Medulla oblongata (tissue), 1 donor: ENCODE measurements at regions not wholly inside any gene's neighbourhood (a gene's known extent, or its start where the extent isn't known, plus 50 kb on each side); places are given as distances from the start of the nearest gene placed in this dataset.
A peak's percentile ranks its signal among the peaks of the same experiment; 100 is the strongest.

Experiments used
- DNase-seq: peaks from one replicate; pipeline ENCODE4 v3.0.0-alpha.2; 2015; ENCODE audit errors: extremely low spot score

- no peak for DNase-seq
These were observed 256.2 kb upstream of the PITRM1 start for GRCh38 chr10:3428826-3429225.

GRCh38 chr10:3427950-3428354 lies 255.4 kb upstream of the PITRM1 start:
- DNase-seq, result peak; percentile 30

GRCh38 chr10:3427347-3427746 lies 254.8 kb upstream of the PITRM1 start:
- no peak for DNase-seq

- DNase-seq, result no peak
These were observed 253.7 kb upstream of the PITRM1 start for GRCh38 chr10:3426190-3426845.

- DNase-seq, result no peak
These were observed 253.1 kb upstream of the PITRM1 start for GRCh38 chr10:3425716-3426115.

GRCh38 chr10:3425261-3425660 lies 252.7 kb upstream of the PITRM1 start:
- no peak for DNase-seq

- no peak for DNase-seq
These were observed 251.7 kb upstream of the PITRM1 start for GRCh38 chr10:3424111-3424851.

GRCh38 chr10:3423384-3423783 lies 250.8 kb upstream of the PITRM1 start:
- DNase-seq, result no peak

- no peak for DNase-seq
These were observed 249.7 kb upstream of the PITRM1 start for GRCh38 chr10:3422282-3422681.

- no peak for DNase-seq
These were observed 249.1 kb upstream of the PITRM1 start for GRCh38 chr10:3421537-3422257.

- no peak for DNase-seq
These were observed 248.2 kb upstream of the PITRM1 start for GRCh38 chr10:3420527-3421469.

GRCh38 chr10:3419719-3420495 lies 247.3 kb upstream of the PITRM1 start:
- no peak for DNase-seq

GRCh38 chr10:3418926-3419325 lies 246.3 kb upstream of the PITRM1 start:
- DNase-seq, result no peak

GRCh38 chr10:3418041-3418754 lies 245.6 kb upstream of the PITRM1 start:
- DNase-seq, result no peak

- DNase-seq, result no peak
These were observed 244.5 kb upstream of the PITRM1 start for GRCh38 chr10:3417096-3417495.

- no peak for DNase-seq
These were observed 243.5 kb upstream of the PITRM1 start for GRCh38 chr10:3415878-3416605.

- DNase-seq, result no peak
These were observed 242.6 kb upstream of the PITRM1 start for GRCh38 chr10:3415038-3415736.

- no peak for DNase-seq
These were observed 242.1 kb upstream of the PITRM1 start for GRCh38 chr10:3414667-3415023.
